OCI-LY7 (cell line): ENCODE measurements at regions not wholly inside any gene's neighbourhood (a gene's known extent, or its start where the extent isn't known, plus 50 kb on each side); places are given as distances from the start of the nearest gene placed in this dataset.

ENCODE experiments used
- BruUV-seq: library from RNA; stranded (reverse); fragments of 400-500 nt; replicated peaks from 2 replicates; lab custom pipeline; 2021; lab: Mats Ljungman, UMichigan
- CTCF ChIA-PET: fragments of 300-600 bp; sonication (Branson Sonifier 250); formaldehyde crosslinking; loops from one replicate; lab custom pipeline; 2022; ENCODE audit warnings: antibody characterized with exemption; ENCODE audit not compliant: unreplicated experiment; lab: Charles Lee
- POLR2A ChIA-PET: fragments of 300-600 bp; sonication (Branson Sonifier 250); formaldehyde crosslinking; loops from one replicate; lab custom pipeline; 2022; ENCODE audit warnings: antibody characterized with exemption; lab: Charles Lee
- DNase-seq: peaks from one replicate; pipeline ENCODE4 v3.0.0-alpha.2; 2015; ENCODE audit warnings: low spot score
- H2AFZ ChIP-seq: fragments of 200-600 bp; sonication (generic), shearing (Covaris generic); 2 replicates; pipeline ENCODE4 v1.6.1; 2014; ENCODE audit warnings: mild to moderate bottlenecking, antibody characterized with exemption, low read length, moderate library complexity
- H3K27ac ChIP-seq: fragments of 200-600 bp; sonication (generic); 2 replicates; pipeline ENCODE4 v1.5.1; 2014; ENCODE audit warnings: mixed run types, low read depth, mild to moderate bottlenecking, moderate library complexity, low read length, inconsistent platforms; ENCODE audit not compliant: poor library complexity, severe bottlenecking
- H3K36me3 ChIP-seq: fragments of 200-600 bp; sonication (generic); 2 replicates; pipeline ENCODE4 v1.6.1; 2014; ENCODE audit warnings: mild to moderate bottlenecking, antibody characterized with exemption, low read length, moderate library complexity, mixed read lengths; ENCODE audit not compliant: insufficient read depth
- H3K4me1 ChIP-seq: fragments of 200-600 bp; sonication (generic); 2 replicates; pipeline ENCODE4 v1.5.1; 2014; ENCODE audit warnings: mild to moderate bottlenecking, low read length; ENCODE audit not compliant: insufficient read depth, poor library complexity, severe bottlenecking
- H3K4me2 ChIP-seq: fragments of 200-600 bp; sonication (generic); 2 replicates; pipeline ENCODE4 v1.6.1; 2014; ENCODE audit warnings: mild to moderate bottlenecking, low read length
- H3K4me3 ChIP-seq: fragments of 200-600 bp; sonication (generic); 2 replicates; pipeline ENCODE4 v1.5.1; 2014; ENCODE audit warnings: mild to moderate bottlenecking, low read depth, low read length; ENCODE audit not compliant: poor library complexity, severe bottlenecking
- H3K79me2 ChIP-seq: fragments of 200-600 bp; sonication (generic); 2 replicates; pipeline ENCODE4 v1.6.1; 2016; ENCODE audit warnings: low read depth, mild to moderate bottlenecking, low read length, moderate library complexity, mixed read lengths; ENCODE audit not compliant: insufficient read depth
- H3K9me2 ChIP-seq: fragments of 200-600 bp; sonication (generic); 2 replicates; pipeline ENCODE4 v1.6.1; 2016; ENCODE audit warnings: mild to moderate bottlenecking, low read length, mixed read lengths; ENCODE audit not compliant: insufficient read depth
- H3K9me3 ChIP-seq: fragments of 200-600 bp; sonication (generic); 2 replicates; pipeline ENCODE4 v1.6.1; 2014; ENCODE audit warnings: mild to moderate bottlenecking, mixed run types, low read length, mixed read lengths
- H4K20me1 ChIP-seq: fragments of 200-600 bp; sonication (generic); 2 replicates; pipeline ENCODE4 v1.6.1; 2014; ENCODE audit warnings: mild to moderate bottlenecking, antibody characterized with exemption, low read length, moderate library complexity, mixed read lengths; ENCODE audit not compliant: insufficient read depth
- CTCF ChIP-seq: fragments of 200-600 bp; sonication (generic); conservative IDR thresholded peaks from 2 replicates; pipeline ENCODE4 v1.5.1; 2014; ENCODE audit warnings: mild to moderate bottlenecking, antibody characterized with exemption, low read length, moderate library complexity, mixed read lengths
- EZH2phosphoT487 ChIP-seq: fragments of 200-600 bp; sonication (generic); IDR thresholded peaks from 2 replicates; pipeline ENCODE4 v1.6.1; 2018; ENCODE audit warnings: low read depth, borderline replicate concordance, mild to moderate bottlenecking, mixed run types, antibody characterized with exemption, low read length, moderate library complexity, mixed read lengths
- intact Hi-C: fragments of 100-400 bp; cut with micrococcal nuclease; formaldehyde crosslinking; loops from one replicate; pipeline ENCODE4 v1.10.0; 2022; ENCODE audit not compliant: unreplicated experiment

GRCh38 chr7:85695533-85695932 is 508.7 kb upstream of the SEMA3D start:
- ChIA-PET POLR2A (no interaction called here), CTCF (no interaction called here)
- Histone ChIP-seq H3K9me3 (no peaks in the 10 kb centered on the region), H4K20me1 (no peaks in the 10 kb centered on the region), H3K9me2 (no peaks in the 10 kb centered on the region), H2AFZ (no peak overlapping the region), H3K27ac (no peak overlapping the region), H3K36me3 (no peaks in the 10 kb centered on the region), H3K4me3 (no peak overlapping the region), H3K4me1 (no peaks in the 10 kb centered on the region), H3K79me2 (no peaks in the 10 kb centered on the region), H3K4me2 (no peak overlapping the region)
- TF ChIP-seq EZH2phosphoT487 (no peak), CTCF (no peak)
- no TSS peak for BruUV-seq
- intact Hi-C loops, result no loop called here
- no peak for DNase-seq

DNA sequence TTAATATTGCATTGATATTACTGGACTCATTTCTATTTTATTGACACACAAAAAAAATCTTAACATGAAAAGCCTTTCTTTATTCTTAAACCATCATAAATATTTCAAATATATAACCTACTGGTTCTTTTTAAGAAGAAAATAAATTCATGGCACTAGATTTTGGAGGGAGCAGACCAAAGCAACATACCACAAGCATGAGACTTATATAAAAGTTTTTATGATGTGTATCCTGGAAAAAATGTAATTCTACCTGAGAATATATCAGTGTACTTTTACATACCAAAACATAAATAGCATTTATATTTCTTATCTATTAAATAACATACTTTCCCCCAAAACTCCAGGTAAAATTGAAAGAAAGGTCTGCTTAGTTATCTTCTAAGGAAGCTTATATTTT is 508.2 kb upstream of the SEMA3D start:
- no TSS peak for BruUV-seq
- no peaks in the 10 kb centered on the region for H3K79me2 ChIP-seq
- no peak for TF ChIP-seq EZH2phosphoT487
- no peak for TF ChIP-seq CTCF
- ChIA-PET POLR2A (no interaction called here), CTCF (no interaction called here)
- intact Hi-C loops, result no loop called here
- no peaks in the 10 kb centered on the region for H3K4me1 ChIP-seq
- no peak overlapping the region for H3K27ac ChIP-seq
- no peak overlapping the region for H3K4me2 ChIP-seq
- H3K36me3 ChIP-seq, result no peaks in the 10 kb centered on the region
- no peaks in the 10 kb centered on the region for H3K9me2 ChIP-seq
- no peak for DNase-seq
- no peaks in the 10 kb centered on the region for H4K20me1 ChIP-seq
- H3K9me3 ChIP-seq, result no peaks in the 10 kb centered on the region
- H3K4me3 ChIP-seq, result no peak overlapping the region
- H2AFZ ChIP-seq, result no peak overlapping the region

- no peaks in the 10 kb centered on the region for H3K9me3 ChIP-seq
- POLR2A ChIA-PET, result no interaction called here
- H3K9me2 ChIP-seq, result no peaks in the 10 kb centered on the region
- CTCF ChIA-PET, result no interaction called here
- H3K79me2 ChIP-seq, result no peaks in the 10 kb centered on the region
- DNase-seq, result no peak
- no peak overlapping the region for H2AFZ ChIP-seq
- no peaks in the 10 kb centered on the region for H3K4me1 ChIP-seq
- no TSS peak for BruUV-seq
- H3K27ac ChIP-seq, result no peak overlapping the region
- H3K4me2 ChIP-seq, result no peak overlapping the region
- H3K36me3 ChIP-seq, result no peaks in the 10 kb centered on the region
- TF ChIP-seq CTCF (no peak), EZH2phosphoT487 (no peak)
- intact Hi-C loops, result no loop called here
- H4K20me1 ChIP-seq, result no peaks in the 10 kb centered on the region
- no peak overlapping the region for H3K4me3 ChIP-seq
Measured at GRCh38 chr7:85693326-85693725, 506.5 kb upstream of the SEMA3D start.
